GM23248 (cell line): ENCODE measurements at regions not wholly inside any gene's neighbourhood (a gene's known extent, or its start where the extent isn't known, plus 50 kb on each side); places are given as distances from the start of the nearest gene placed in this dataset.

Experiments
- EZH2 ChIP-seq: fragments of 200-600 bp; sonication (generic); IDR thresholded peaks from 2 replicates; pipeline ENCODE4 v1.6.1; 2018; ENCODE audit warnings: antibody characterized with exemption, mild to moderate bottlenecking; ENCODE audit not compliant: insufficient read depth, poor library complexity, severe bottlenecking
- EZH2phosphoT487 ChIP-seq: fragments of 200-600 bp; sonication (generic); IDR thresholded peaks from 2 replicates; pipeline ENCODE4 v1.6.1; 2018; ENCODE audit warnings: antibody characterized with exemption, moderate library complexity, mild to moderate bottlenecking, low read depth; ENCODE audit not compliant: insufficient read depth

- no peak for TF ChIP-seq EZH2phosphoT487
- no peak for TF ChIP-seq EZH2
Observed at GRCh38 chr10:63910806-63911205, 389.6 kb downstream of the REEP3 start.
